Right hindlimb (tissue), 1 donor: ENCODE measurements at regions not wholly inside any gene's neighbourhood (a gene's known extent, or its start where the extent isn't known, plus 50 kb on each side); places are given as distances from the start of the nearest gene placed in this dataset.
"Not testable (repeated sequence)": the region's sequence is repeated elsewhere in the genome, so short reads cannot be mapped to it uniquely, and the experiment has no call there.

Experiments
- DNase-seq: peaks from one replicate; pipeline ENCODE4 v3.0.0-alpha.2; 2018

- no peak for DNase-seq
Observed at GRCh38 chr2:66013456-66013855, 421.5 kb upstream of the MEIS1 start.

GRCh38 chr2:66003931-66004330 is 431.0 kb upstream of the MEIS1 start:
- no peak for DNase-seq

GRCh38 chr2:66001538-66001937 is 433.4 kb upstream of the MEIS1 start:
- DNase-seq: no peak

- DNase-seq: no peak
Observed at GRCh38 chr2:66000901-66001300, 434.0 kb upstream of the MEIS1 start.

- DNase-seq: no peak
Observed at GRCh38 chr2:65999796-66000195, 435.1 kb upstream of the MEIS1 start.

- DNase-seq: no peak
Observed at GRCh38 chr2:65999103-65999502, 435.8 kb upstream of the MEIS1 start.

- no peak for DNase-seq
Observed at GRCh38 chr2:65997961-65998360, 437.0 kb upstream of the MEIS1 start.

- DNase-seq: no peak
Observed at GRCh38 chr2:65992198-65992554, 442.7 kb upstream of the MEIS1 start.

GRCh38 chr2:65991381-65992197 is 443.3 kb upstream of the MEIS1 start:
- DNase-seq: peak; percentile 62

- DNase-seq: no peak
Observed at GRCh38 chr2:65985986-65986385, 448.9 kb upstream of the MEIS1 start.

GRCh38 chr2:65980531-65980930 is 454.4 kb upstream of the MEIS1 start:
- DNase-seq: no peak

GRCh38 chr2:65979446-65979845 is 455.5 kb upstream of the MEIS1 start:
- no peak for DNase-seq

GRCh38 chr2:65974067-65974723 is 460.7 kb upstream of the MEIS1 start:
- no peak for DNase-seq

- DNase-seq: no peak
Observed at GRCh38 chr2:65969161-65969560, 465.8 kb upstream of the MEIS1 start.

- DNase-seq: not testable (repeated sequence)
Observed at GRCh38 chr2:65963303-65963702, 471.6 kb upstream of the MEIS1 start.

- DNase-seq: no peak
Observed at GRCh38 chr2:65960953-65961352, 474.0 kb upstream of the MEIS1 start.

- DNase-seq: no peak
Observed at GRCh38 chr2:65957886-65958285, 477.0 kb upstream of the MEIS1 start.

- no peak for DNase-seq
Observed at GRCh38 chr2:65957454-65957853, 477.5 kb upstream of the MEIS1 start.

GRCh38 chr2:65955259-65955658 is 479.7 kb upstream of the MEIS1 start:
- no peak for DNase-seq

- no peak for DNase-seq
Observed at GRCh38 chr2:65952966-65953761, 481.8 kb upstream of the MEIS1 start.

GRCh38 chr2:65944213-65944612 is 490.7 kb upstream of the MEIS1 start:
- no peak for DNase-seq

GRCh38 chr2:65943099-65943786 is 491.7 kb upstream of the MEIS1 start:
- DNase-seq: no peak

- no peak for DNase-seq
Observed at GRCh38 chr2:65940856-65941255, 494.1 kb upstream of the MEIS1 start.
